GM13976 (cell line): ENCODE measurements at regions not wholly inside any gene's neighbourhood (a gene's known extent, or its start where the extent isn't known, plus 50 kb on each side); places are given as distances from the start of the nearest gene placed in this dataset.

Source experiments
- DNase-seq: peaks from one replicate; pipeline ENCODE4 v3.0.0; 2012; ENCODE audit warnings: low spot score
- in situ Hi-C: fragments of 300-500 bp; cut with MboI; formaldehyde crosslinking; loops from one replicate; pipeline ENCODE4 v1.12.0; 2022; ENCODE audit warnings: low sequenced_read_pairs, mixed read lengths, inconsistent platforms; ENCODE audit not compliant: unreplicated experiment
- TF ChIP-seq, protein P1 (sequence below): IDR thresholded peaks from 2 replicates; pipeline ENCODE4 v1.5.1; 2012; ENCODE audit warnings: borderline replicate concordance, mild to moderate bottlenecking; ENCODE audit not compliant: insufficient read depth; ENCODE audit errors: extremely low read depth, missing control alignments, control extremely low read depth

- no peak for DNase-seq
- in situ Hi-C loops: no loop called here
- TF ChIP-seq, protein P1, sequence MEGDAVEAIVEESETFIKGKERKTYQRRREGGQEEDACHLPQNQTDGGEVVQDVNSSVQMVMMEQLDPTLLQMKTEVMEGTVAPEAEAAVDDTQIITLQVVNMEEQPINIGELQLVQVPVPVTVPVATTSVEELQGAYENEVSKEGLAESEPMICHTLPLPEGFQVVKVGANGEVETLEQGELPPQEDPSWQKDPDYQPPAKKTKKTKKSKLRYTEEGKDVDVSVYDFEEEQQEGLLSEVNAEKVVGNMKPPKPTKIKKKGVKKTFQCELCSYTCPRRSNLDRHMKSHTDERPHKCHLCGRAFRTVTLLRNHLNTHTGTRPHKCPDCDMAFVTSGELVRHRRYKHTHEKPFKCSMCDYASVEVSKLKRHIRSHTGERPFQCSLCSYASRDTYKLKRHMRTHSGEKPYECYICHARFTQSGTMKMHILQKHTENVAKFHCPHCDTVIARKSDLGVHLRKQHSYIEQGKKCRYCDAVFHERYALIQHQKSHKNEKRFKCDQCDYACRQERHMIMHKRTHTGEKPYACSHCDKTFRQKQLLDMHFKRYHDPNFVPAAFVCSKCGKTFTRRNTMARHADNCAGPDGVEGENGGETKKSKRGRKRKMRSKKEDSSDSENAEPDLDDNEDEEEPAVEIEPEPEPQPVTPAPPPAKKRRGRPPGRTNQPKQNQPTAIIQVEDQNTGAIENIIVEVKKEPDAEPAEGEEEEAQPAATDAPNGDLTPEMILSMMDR: no peak
Observed at GRCh38 chr1:177571485-177572076, 398.3 kb downstream of the SEC16B start.

- in situ Hi-C loops: no loop called here
- TF ChIP-seq, protein P1: no peak
- no peak for DNase-seq
Observed at GRCh38 chr1:177571076-177571475, 398.8 kb downstream of the SEC16B start.

DNA sequence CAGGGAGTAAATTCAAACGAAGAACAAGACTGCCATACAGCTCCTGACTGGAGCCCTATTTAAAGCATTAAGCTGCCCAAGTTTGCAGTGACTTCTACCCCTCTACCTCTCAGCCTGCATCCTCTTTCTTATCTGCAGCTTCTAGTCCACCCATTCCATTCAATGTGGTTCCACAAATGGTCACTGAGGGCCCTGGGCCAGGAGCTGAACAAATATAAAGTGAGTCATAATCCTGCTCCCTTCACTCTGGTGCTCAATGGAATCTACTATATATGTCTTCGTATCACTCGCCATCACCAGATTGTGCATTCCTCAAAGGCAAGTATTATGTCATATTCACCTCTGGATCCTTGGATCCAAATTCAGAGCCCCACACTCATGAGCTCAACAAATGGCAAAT is 398.7 kb downstream of the BRINP2 start:
- TF ChIP-seq, protein P1: no peak
- no peak for DNase-seq
- in situ Hi-C loops: no loop called here

- in situ Hi-C loops: no loop called here
- TF ChIP-seq, protein P1: no peak
- DNase-seq: no peak
Observed at GRCh38 chr1:177568622-177569021, 397.9 kb downstream of the BRINP2 start.

GRCh38 chr1:177567393-177567792 is 396.6 kb downstream of the BRINP2 start:
- no peak for DNase-seq
- in situ Hi-C loops: no loop called here
- TF ChIP-seq, protein P1: no peak

DNA sequence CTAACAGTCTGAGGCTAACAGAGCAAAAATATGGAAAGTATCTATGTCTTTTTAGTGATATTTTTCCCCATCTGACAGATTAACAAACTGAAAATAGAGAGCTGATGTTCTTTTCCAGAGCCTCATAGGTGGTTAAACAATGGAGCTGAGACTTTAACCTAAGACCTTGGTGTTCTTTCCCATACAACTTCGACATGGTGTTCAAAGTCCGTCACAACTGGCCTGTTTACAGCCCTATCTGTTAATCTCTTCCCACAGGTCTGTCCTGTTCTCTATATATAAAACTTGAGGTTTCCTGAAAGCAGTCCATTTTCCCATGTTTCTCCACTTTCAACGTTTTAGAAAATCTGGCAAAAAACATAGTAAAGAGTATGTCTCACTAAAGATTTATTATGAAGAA is 395.7 kb downstream of the BRINP2 start:
- in situ Hi-C loops: no loop called here
- DNase-seq: no peak
- TF ChIP-seq, protein P1: no peak
